Inflammatory macrophage (primary cell): ENCODE measurements at regions not wholly inside any gene's neighbourhood (a gene's known extent, or its start where the extent isn't known, plus 50 kb on each side); places are given as distances from the start of the nearest gene placed in this dataset.

ENCODE experiments used
- DNase-seq, 2 donors: peaks; one replicate each; pipeline ENCODE4 v3.0.0-alpha.2; 2020 to 2022

GRCh38 chr1:79792219-79792930 lies 785.8 kb upstream of the ADGRL4 start:
- DNase-seq: no peak

GRCh38 chr1:79791488-79792218 lies 785.1 kb upstream of the ADGRL4 start:
- no peak for DNase-seq

GRCh38 chr1:79790950-79791349 lies 784.4 kb upstream of the ADGRL4 start:
- no peak for DNase-seq

- no peak for DNase-seq
Observed at GRCh38 chr1:79787631-79788030, 781.1 kb upstream of the ADGRL4 start.

GRCh38 chr1:79785964-79786363 lies 779.4 kb upstream of the ADGRL4 start:
- DNase-seq: no peak

- DNase-seq: no peak
Observed at GRCh38 chr1:79785561-79785960, 779.0 kb upstream of the ADGRL4 start.

- no peak for DNase-seq
Observed at GRCh38 chr1:79781261-79781660, 774.7 kb upstream of the ADGRL4 start.

- DNase-seq: no peak
Observed at GRCh38 chr1:79777481-79778219, 771.1 kb upstream of the ADGRL4 start.

GRCh38 chr1:79775402-79775801 lies 768.9 kb upstream of the ADGRL4 start:
- no peak for DNase-seq

GRCh38 chr1:79773385-79773784 lies 766.9 kb upstream of the ADGRL4 start:
- DNase-seq: no peak

GRCh38 chr1:79762461-79762860 lies 755.9 kb upstream of the ADGRL4 start:
- DNase-seq: no peak

- no peak for DNase-seq
Observed at GRCh38 chr1:79760531-79760930, 754.0 kb upstream of the ADGRL4 start.

- DNase-seq: no peak
Observed at GRCh38 chr1:79749607-79750006, 743.1 kb upstream of the ADGRL4 start.

GRCh38 chr1:79745929-79746328 lies 739.4 kb upstream of the ADGRL4 start:
- DNase-seq: no peak

GRCh38 chr1:79744746-79745145 lies 738.2 kb upstream of the ADGRL4 start:
- DNase-seq: no peak

GRCh38 chr1:79741720-79742421 lies 735.3 kb upstream of the ADGRL4 start:
- no peak for DNase-seq

- no peak for DNase-seq
Observed at GRCh38 chr1:79738101-79738500, 731.6 kb upstream of the ADGRL4 start.

GRCh38 chr1:79737193-79737592 lies 730.7 kb upstream of the ADGRL4 start:
- peak in 1 of 2 donors; percentile 2 for DNase-seq

GRCh38 chr1:79732950-79733349 lies 726.4 kb upstream of the ADGRL4 start:
- DNase-seq: no peak

GRCh38 chr1:79726911-79727310 lies 720.4 kb upstream of the ADGRL4 start:
- no peak for DNase-seq

GRCh38 chr1:79726321-79726720 lies 719.8 kb upstream of the ADGRL4 start:
- DNase-seq: no peak

GRCh38 chr1:79716447-79716846 lies 709.9 kb upstream of the ADGRL4 start:
- DNase-seq: no peak

- no peak for DNase-seq
Observed at GRCh38 chr1:79714664-79715063, 708.1 kb upstream of the ADGRL4 start.
